Esophagus (tissue), 2 donors: ENCODE measurements at regions not wholly inside any gene's neighbourhood (a gene's known extent, or its start where the extent isn't known, plus 50 kb on each side); places are given as distances from the start of the nearest gene placed in this dataset.
"Not testable (repeated sequence)": the region's sequence is repeated elsewhere in the genome, so short reads cannot be mapped to it uniquely, and the experiment has no call there.

ENCODE experiments used
- H3K27ac ChIP-seq, 2 donors: one replicate each; pipeline ENCODE4 v1.5.1; 2013; ENCODE audit warnings: low read depth in 2 of 2, mild to moderate bottlenecking in 2 of 2, inconsistent platforms in 1 of 2, low read length in 1 of 2, moderate library complexity in 1 of 2
- H3K27me3 ChIP-seq, 2 donors: one replicate each; pipeline ENCODE4 v1.6.1; 2013; ENCODE audit warnings: low read length in 2 of 2, control low read depth in 1 of 2, mild to moderate bottlenecking in 1 of 2; ENCODE audit not compliant: insufficient read depth in 2 of 2, control insufficient read depth in 1 of 2
- H3K36me3 ChIP-seq, 2 donors: one replicate each; pipeline ENCODE4 v1.6.1; 2013; ENCODE audit warnings: low read length in 1 of 2; ENCODE audit not compliant: control insufficient read depth in 2 of 2, insufficient read depth in 2 of 2
- H3K4me1 ChIP-seq, 2 donors: one replicate each; pipeline ENCODE4 v1.6.1; 2013; ENCODE audit warnings: low read length in 1 of 2; ENCODE audit not compliant: control insufficient read depth in 2 of 2, insufficient read depth in 2 of 2
- H3K4me3 ChIP-seq, 2 donors: one replicate each; pipeline ENCODE4 v1.5.1; 2013; ENCODE audit warnings: low read length in 2 of 2, mild to moderate bottlenecking in 2 of 2, low read depth in 1 of 2, moderate library complexity in 1 of 2
- H3K9me3 ChIP-seq, 2 donors: one replicate each; pipeline ENCODE4 v1.6.1; 2013; ENCODE audit warnings: mild to moderate bottlenecking in 2 of 2, low read depth in 1 of 2, low read length in 1 of 2, moderate library complexity in 1 of 2; ENCODE audit not compliant: control insufficient read depth in 2 of 2, insufficient read depth in 1 of 2
- WGBS, 2 donors: extraction: QIAGEN DNeasy Blood & Tissue Kit; methylation state at CpG; one replicate each; pipeline ENCODE4 v1.1.7; 2013; 5-methylcytosine and 5-hydroxymethylcytosine counted together
- donor health status: healthy with polysubstance abuse.
- donor health status: Bipolar disorder and iron deficiency.

DNA sequence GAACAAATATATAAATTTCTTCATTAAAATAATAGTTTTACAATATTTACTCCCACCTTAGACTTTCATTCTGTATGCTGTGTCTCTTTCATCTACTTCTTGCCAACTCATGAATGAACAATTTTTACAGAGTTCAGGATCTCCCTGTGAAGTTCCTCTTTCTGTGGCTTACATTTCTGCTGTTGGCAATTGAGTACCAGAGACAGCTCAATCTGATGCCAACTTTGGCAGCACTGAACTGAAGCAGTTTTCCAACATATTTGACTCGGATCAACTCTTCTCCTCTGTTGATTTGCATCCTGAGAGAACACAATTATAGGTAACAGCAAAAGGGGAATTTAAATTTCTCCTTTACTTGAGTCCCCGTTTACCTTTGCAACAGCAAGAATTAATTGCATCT lies 1262.2 kb downstream of the EFNA5 start:
- no peak overlapping the region for H3K27ac ChIP-seq
- no peaks in the 10 kb centered on the region for H3K27me3 ChIP-seq
- WGBS, 2 donors = 49 to 65% methylated on average over 2 of the region's 2 CpGs
- H3K36me3 ChIP-seq = no peaks in the 10 kb centered on the region
- H3K9me3 ChIP-seq = no peaks in the 10 kb centered on the region
- H3K4me1 ChIP-seq = no peaks in the 10 kb centered on the region
- H3K4me3 ChIP-seq = no peak overlapping the region

GRCh38 chr5:106408141-106408540 lies 1262.6 kb downstream of the EFNA5 start:
- Histone ChIP-seq H3K27ac (no peak overlapping the region), H3K27me3 (no peaks in the 10 kb centered on the region), H3K36me3 (no peaks in the 10 kb centered on the region), H3K9me3 (no peaks in the 10 kb centered on the region), H3K4me1 (no peaks in the 10 kb centered on the region), H3K4me3 (no peak overlapping the region)
- 76 to 79% methylated on average over 1 of the region's 1 CpG for WGBS, 2 donors

- Histone ChIP-seq H3K36me3 (no peaks in the 10 kb centered on the region), H3K27ac (no peak overlapping the region), H3K27me3 (no peaks in the 10 kb centered on the region), H3K4me3 (no peak overlapping the region), H3K4me1 (no peaks in the 10 kb centered on the region), H3K9me3 (no peaks in the 10 kb centered on the region)
- WGBS, 2 donors = 66% methylated on average over 2 of the region's 2 CpGs
These were observed 1269.2 kb downstream of the EFNA5 start for GRCh38 chr5:106401561-106401960.

GRCh38 chr5:106399391-106399790 lies 1271.3 kb downstream of the EFNA5 start:
- H3K4me3 ChIP-seq = no peak overlapping the region
- H3K27ac ChIP-seq = no peak overlapping the region
- H3K9me3 ChIP-seq = no peaks in the 10 kb centered on the region
- no peaks in the 10 kb centered on the region for H3K36me3 ChIP-seq
- WGBS, 2 donors = 71 to 76% methylated on average over 1 of the region's 1 CpG
- no peaks in the 10 kb centered on the region for H3K27me3 ChIP-seq
- H3K4me1 ChIP-seq = no peaks in the 10 kb centered on the region

DNA sequence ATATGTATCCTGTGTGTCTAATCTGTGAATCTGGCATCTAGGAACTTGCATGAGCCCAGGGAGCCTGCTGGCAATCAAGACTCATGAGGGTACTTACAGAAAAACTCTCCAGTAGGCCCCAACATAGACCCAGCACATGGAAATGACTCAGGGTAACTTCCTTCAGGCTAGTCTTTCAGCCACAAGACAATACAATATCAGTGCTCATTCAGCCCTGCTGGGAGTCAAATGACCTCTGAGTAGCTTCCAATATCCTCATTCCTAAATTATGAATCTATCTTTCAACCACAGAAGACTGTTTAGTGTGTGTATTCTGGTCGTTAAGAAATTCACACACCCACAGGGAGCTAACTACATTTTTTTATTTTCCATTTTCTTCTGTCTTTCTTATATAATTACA lies 1273.0 kb downstream of the EFNA5 start:
- H3K9me3 ChIP-seq = no peaks in the 10 kb centered on the region
- no peaks in the 10 kb centered on the region for H3K36me3 ChIP-seq
- H3K4me3 ChIP-seq = no peak overlapping the region
- 10 to 29% methylated on average over 1 of the region's 1 CpG for WGBS, 2 donors
- no peaks in the 10 kb centered on the region for H3K4me1 ChIP-seq
- H3K27me3 ChIP-seq = no peaks in the 10 kb centered on the region
- H3K27ac ChIP-seq = no peak overlapping the region

DNA sequence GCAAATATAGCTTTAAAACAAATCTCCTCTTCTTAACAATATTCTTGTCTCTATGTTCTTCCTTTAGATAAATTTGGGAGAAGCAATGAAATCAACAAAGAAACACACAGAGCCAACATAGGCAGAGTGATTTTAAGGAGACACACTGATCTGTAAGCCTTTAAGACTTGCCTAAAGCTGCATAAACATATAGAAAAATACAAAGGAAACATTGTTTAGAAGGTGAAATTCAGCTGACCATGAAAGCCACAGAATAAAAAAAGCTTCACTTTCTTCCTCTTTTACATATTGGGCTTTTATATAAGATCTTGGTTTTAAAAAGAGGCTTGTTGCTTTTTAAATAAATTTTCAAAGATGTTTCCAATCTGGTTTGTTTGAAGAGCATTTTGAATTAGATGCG lies 1277.5 kb downstream of the EFNA5 start:
- 92 to 93% methylated on average over 1 of the region's 1 CpG for WGBS, 2 donors
- no peaks in the 10 kb centered on the region for H3K27me3 ChIP-seq
- H3K27ac ChIP-seq = no peak overlapping the region
- H3K36me3 ChIP-seq = no peaks in the 10 kb centered on the region
- H3K4me1 ChIP-seq = no peaks in the 10 kb centered on the region
- no peaks in the 10 kb centered on the region for H3K9me3 ChIP-seq
- H3K4me3 ChIP-seq = no peak overlapping the region

DNA sequence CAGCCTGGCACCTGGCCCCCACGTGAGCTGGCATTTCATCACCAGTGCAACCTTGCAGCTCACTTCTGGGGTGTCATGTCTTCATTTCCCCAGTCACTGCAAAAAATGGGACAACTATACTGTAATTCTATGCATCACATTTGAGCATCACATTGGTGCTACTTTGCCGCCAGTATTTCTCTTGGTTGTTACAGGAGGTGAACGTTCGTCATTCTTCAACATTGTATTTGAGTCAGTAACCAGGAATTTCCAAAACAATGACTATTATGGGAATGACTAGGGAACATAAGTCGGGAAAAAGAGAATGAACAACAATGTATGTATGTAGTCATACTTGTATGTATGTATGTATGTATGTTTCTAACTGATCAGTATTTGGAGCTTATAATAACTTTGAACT lies 1278.0 kb downstream of the EFNA5 start:
- Histone ChIP-seq H3K4me1 (no peaks in the 10 kb centered on the region), H3K27ac (no peak overlapping the region), H3K4me3 (no peak overlapping the region), H3K27me3 (no peaks in the 10 kb centered on the region), H3K9me3 (no peaks in the 10 kb centered on the region), H3K36me3 (no peaks in the 10 kb centered on the region)
- 86 to 87% methylated on average over 5 of the region's 5 CpGs for WGBS, 2 donors

DNA sequence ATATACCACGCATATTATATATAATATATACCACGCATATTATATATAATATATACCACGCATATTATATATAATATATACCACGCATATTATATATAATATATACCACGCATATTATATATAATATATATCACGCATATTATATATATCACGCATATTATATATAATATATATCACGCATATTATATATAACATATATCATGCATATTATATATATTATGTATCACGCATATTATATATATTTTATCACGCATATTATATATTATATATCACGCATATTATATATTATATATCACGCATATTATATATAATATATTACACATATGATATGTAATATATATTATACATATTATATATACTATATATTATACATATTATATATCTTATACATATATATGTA lies 1283.0 kb downstream of the EFNA5 start:
- H3K27ac ChIP-seq, H3K27me3 ChIP-seq, H3K36me3 ChIP-seq, H3K4me3 ChIP-seq, H3K4me1 ChIP-seq, H3K9me3 ChIP-seq: not testable (repeated sequence)
- 94 to 96% methylated on average over 10 of the region's 12 CpGs for WGBS, 2 donors

GRCh38 chr5:106386287-106386686 lies 1284.5 kb downstream of the EFNA5 start:
- Histone ChIP-seq H3K9me3 (no peaks in the 10 kb centered on the region), H3K4me1 (no peaks in the 10 kb centered on the region), H3K4me3 (no peak overlapping the region), H3K36me3 (no peaks in the 10 kb centered on the region), H3K27me3 (no peaks in the 10 kb centered on the region), H3K27ac (no peak overlapping the region)
- 80 to 85% methylated on average over 3 of the region's 3 CpGs for WGBS, 2 donors

DNA sequence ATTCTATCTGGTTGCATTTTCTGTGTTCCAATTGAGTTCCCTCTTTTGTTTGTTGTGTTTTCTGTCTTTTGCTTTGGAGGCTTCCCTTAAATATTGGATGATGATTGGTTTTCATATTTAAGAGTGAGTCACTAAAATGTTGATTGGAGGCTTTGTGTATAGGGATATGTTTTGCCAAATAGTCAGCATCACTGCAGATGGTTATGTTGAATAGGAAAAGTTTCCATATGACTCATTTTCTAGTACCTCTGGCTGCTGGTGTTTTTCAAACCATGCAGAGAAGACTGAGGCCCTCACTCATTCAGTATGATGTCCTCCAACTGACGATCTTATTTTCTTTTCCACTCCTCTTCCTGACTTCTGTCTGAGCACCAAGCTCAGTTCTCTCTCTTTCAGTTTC lies 1290.0 kb downstream of the EFNA5 start:
- Histone ChIP-seq H3K4me1 (no peaks in the 10 kb centered on the region), H3K36me3 (no peaks in the 10 kb centered on the region), H3K27me3 (no peaks in the 10 kb centered on the region), H3K9me3 (no peaks in the 10 kb centered on the region), H3K27ac (no peak overlapping the region), H3K4me3 (no peak overlapping the region)
- WGBS, 2 donors = 59 to 66% methylated on average over 1 of the region's 1 CpG
